ENCODE measurements at regions not wholly inside any gene's neighbourhood (a gene's known extent, or its start where the extent isn't known, plus 50 kb on each side); places are given as distances from the start of the nearest gene placed in this dataset.

DNA sequence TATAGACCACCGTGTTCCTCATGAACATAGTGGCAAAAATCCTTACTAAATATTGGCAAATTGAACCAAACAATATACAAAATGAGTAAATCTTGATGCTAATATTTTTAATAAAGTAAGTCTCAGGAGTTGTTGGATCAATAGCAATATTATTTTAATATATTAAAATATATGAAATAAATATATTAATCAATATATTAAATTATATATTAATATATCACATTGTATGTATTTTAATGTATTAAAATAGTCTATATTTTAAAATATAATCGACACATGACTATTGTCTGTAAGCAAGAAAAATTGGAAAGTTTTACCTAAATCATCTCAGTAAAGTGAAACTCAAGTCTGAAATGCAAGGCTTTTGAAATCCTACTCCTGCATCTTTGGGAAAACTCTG is 78.9 kb upstream of the GJB6 start:
- Histone ChIP-seq H2AFZ (ENCODE audit: control insufficient read depth, low read length) (no peak overlapping the region), H3K4me3 (ENCODE audit: control insufficient read depth in 2 of 3, extremely low read depth in 1 of 3, insufficient read depth in 2 of 3, low read depth in 1 of 3, low read length in 3 of 3) (no peak overlapping the region), H3K9ac (ENCODE audit: control insufficient read depth, extremely low read depth, insufficient read depth, low read length) (no peak overlapping the region), H3K79me2 (ENCODE audit: control insufficient read depth, insufficient read depth, low read length) (no peaks in the 10 kb centered on the region), H3K27ac (ENCODE audit: control insufficient read depth, insufficient read depth, low read length) (no peak overlapping the region), H3K4me2 (ENCODE audit: control insufficient read depth, extremely low read depth, insufficient read depth, low read depth, low read length) (no peak overlapping the region), H4K20me1 (ENCODE audit: control insufficient read depth, extremely low read depth, insufficient read depth, low read length) (no peaks in the 10 kb centered on the region), H3K27me3 (ENCODE audit: control insufficient read depth, extremely low read depth, insufficient read depth, low read length) (no peaks in the 10 kb centered on the region), H3K36me3 (ENCODE audit: control insufficient read depth in 2 of 2, extremely low read depth in 1 of 2, insufficient read depth in 2 of 2, low read length in 2 of 2) (no peaks in the 10 kb centered on the region), H3K4me1 (ENCODE audit: control insufficient read depth, extremely low read depth, insufficient read depth, low read length) (no peaks in the 10 kb centered on the region), H3K9me3 (ENCODE audit: control insufficient read depth, low read depth, low read length) (no peaks in the 10 kb centered on the region), H3K9me1 (ENCODE audit: control insufficient read depth, extremely low read depth, insufficient read depth, low read length) (no peaks in the 10 kb centered on the region)
- dilution Hi-C loops (cut with MboI; ENCODE audit: extremely low pct_ligation_motif_present, low sequenced_read_pairs): no loop called here
- FAIRE-seq (no peak), DNase-seq (ENCODE audit: low read depth, low spot score) (no peak)
- TF ChIP-seq EZH2 (IDR thresholded peaks at IDR 0.05; ENCODE audit: low read length): no peak
- TF ChIP-seq CTCF (optimal IDR thresholded peaks at IDR 0.05 in 1 of 3, IDR thresholded peaks at IDR 0.05 in 1 of 3, conservative IDR thresholded peaks at IDR 0.05 in 1 of 3; ENCODE audit: extremely low read depth in 1 of 3, insufficient read depth in 2 of 3, low read length in 3 of 3): no peak

DNA sequence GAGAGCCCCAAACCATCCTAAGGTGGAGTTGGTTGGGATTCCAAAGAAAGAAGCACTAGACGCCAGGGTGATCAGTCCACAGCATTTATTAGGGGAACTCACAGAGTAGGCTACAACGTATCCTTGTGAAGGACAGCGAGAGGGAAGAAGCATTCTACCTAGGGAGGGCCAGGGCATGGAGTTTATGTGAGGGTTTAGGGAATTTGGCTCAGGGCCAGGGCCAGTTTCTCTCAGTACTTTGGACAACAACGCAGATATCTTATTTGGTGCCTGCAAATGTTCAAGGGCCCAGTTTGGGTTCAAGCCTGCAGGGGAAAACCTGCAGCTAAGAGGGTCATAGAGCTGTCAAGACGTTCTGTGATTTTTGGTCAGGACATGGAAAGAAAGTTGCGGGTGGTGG is 73.9 kb upstream of the GJB6 start:
- no peak for TF ChIP-seq CTCF (optimal IDR thresholded peaks at IDR 0.05 in 1 of 3, IDR thresholded peaks at IDR 0.05 in 1 of 3, conservative IDR thresholded peaks at IDR 0.05 in 1 of 3; ENCODE audit: extremely low read depth in 1 of 3, insufficient read depth in 2 of 3, low read length in 3 of 3)
- TF ChIP-seq EZH2 (IDR thresholded peaks at IDR 0.05; ENCODE audit: low read length): no peak
- FAIRE-seq (no peak), DNase-seq (ENCODE audit: low read depth, low spot score) (no peak)
- H3K36me3 ChIP-seq (ENCODE audit: control insufficient read depth in 2 of 2, extremely low read depth in 1 of 2, insufficient read depth in 2 of 2, low read length in 2 of 2): no peaks in the 10 kb centered on the region
- no peak overlapping the region for H3K9ac ChIP-seq (ENCODE audit: control insufficient read depth, extremely low read depth, insufficient read depth, low read length)
- H3K27me3 ChIP-seq (ENCODE audit: control insufficient read depth, extremely low read depth, insufficient read depth, low read length): no peaks in the 10 kb centered on the region
- peaks cover 7% of the 10 kb centered on the region for H3K4me1 ChIP-seq (ENCODE audit: control insufficient read depth, extremely low read depth, insufficient read depth, low read length)
- H3K9me1 ChIP-seq (ENCODE audit: control insufficient read depth, extremely low read depth, insufficient read depth, low read length): no peaks in the 10 kb centered on the region
- no peak overlapping the region for H3K27ac ChIP-seq (ENCODE audit: control insufficient read depth, insufficient read depth, low read length)
- no peaks in the 10 kb centered on the region for H4K20me1 ChIP-seq (ENCODE audit: control insufficient read depth, extremely low read depth, insufficient read depth, low read length)
- no peak overlapping the region for H3K4me3 ChIP-seq (ENCODE audit: control insufficient read depth in 2 of 3, extremely low read depth in 1 of 3, insufficient read depth in 2 of 3, low read depth in 1 of 3, low read length in 3 of 3)
- dilution Hi-C loops (cut with MboI; ENCODE audit: extremely low pct_ligation_motif_present, low sequenced_read_pairs): no loop called here
- H3K9me3 ChIP-seq (ENCODE audit: control insufficient read depth, low read depth, low read length): no peaks in the 10 kb centered on the region
- no peak overlapping the region for H3K4me2 ChIP-seq (ENCODE audit: control insufficient read depth, extremely low read depth, insufficient read depth, low read depth, low read length)
- H3K79me2 ChIP-seq (ENCODE audit: control insufficient read depth, insufficient read depth, low read length): no peaks in the 10 kb centered on the region
- H2AFZ ChIP-seq (ENCODE audit: control insufficient read depth, low read length): no peak overlapping the region

All from keratinocyte (primary cell).